ENCODE measurements at regions not wholly inside any gene's neighbourhood (a gene's known extent, or its start where the extent isn't known, plus 50 kb on each side); places are given as distances from the start of the nearest gene placed in this dataset.

DNA sequence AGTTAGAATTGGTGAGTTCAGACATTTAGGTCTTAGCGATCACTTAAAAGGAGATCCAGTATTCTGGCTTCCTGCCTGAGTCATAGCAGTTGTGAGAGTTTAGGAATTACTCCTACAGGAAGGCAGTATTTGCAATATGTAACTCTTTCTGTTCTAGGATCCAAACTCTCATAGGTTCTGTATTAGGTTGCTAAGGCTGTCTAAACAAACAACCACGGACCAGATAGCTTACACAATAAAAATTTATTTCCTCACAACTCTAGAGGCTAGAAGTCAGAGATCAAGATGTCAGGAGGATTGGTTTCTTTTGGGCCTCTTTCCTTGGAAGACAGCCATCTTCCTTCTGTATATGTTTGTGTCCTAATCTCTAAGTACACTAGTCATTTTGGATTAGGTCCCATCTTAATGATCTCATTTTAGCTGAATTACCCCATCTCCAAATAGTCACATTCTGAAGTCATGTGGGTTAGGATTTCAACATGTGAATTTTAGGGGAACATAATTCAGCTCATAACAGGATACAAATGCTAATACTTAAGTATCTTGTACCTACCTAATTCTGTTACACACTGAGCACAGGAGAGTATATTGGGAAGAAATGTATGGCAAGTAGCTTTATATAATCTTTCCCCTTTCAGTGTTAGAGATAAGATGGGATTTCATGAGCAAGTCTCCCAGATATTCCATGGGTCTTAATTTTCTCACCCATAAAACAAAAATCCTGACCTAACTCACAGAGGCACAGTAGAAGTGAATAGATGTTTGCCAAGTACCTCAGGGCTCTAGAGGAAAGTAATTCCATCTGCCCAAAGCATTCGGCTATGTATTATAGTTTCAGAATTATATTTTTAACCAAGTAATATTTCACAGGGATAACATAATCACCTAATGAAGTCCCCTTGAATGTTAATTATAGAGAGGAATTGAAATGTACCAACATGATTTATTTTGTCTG, 144.4 kb downstream of the PTBP2 start:
- H3K27me3 ChIP-seq (replicated peaks; ENCODE audit: insufficient read depth), result no peaks in the 10 kb centered on the region
- DNase-seq (ENCODE audit: low spot score), result no peak
- peak; percentile 81 for ATAC-seq (ENCODE audit: insufficient number of reproducible peaks, low FRiP score, low read depth)

DNA sequence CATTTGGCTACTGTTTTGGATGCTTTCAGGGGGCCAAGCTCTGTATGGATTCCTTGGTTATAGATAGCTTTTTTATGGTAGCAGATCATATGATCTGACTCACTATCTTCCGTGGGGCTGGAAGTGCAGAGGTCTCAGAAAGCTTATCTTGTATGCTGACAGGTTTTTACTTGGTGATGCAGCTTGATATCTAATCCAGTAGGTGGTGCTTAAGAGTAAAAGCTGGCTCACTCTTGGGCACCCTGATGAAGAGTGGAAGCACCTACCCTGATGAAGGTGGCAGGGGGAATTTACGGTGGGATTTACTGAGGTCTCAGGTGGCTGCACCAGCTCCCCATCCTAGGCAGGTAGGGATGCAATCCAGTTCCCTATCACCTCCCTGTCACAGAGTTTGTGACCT, 151.2 kb downstream of the PTBP2 start:
- TF ChIP-seq, protein P1, sequence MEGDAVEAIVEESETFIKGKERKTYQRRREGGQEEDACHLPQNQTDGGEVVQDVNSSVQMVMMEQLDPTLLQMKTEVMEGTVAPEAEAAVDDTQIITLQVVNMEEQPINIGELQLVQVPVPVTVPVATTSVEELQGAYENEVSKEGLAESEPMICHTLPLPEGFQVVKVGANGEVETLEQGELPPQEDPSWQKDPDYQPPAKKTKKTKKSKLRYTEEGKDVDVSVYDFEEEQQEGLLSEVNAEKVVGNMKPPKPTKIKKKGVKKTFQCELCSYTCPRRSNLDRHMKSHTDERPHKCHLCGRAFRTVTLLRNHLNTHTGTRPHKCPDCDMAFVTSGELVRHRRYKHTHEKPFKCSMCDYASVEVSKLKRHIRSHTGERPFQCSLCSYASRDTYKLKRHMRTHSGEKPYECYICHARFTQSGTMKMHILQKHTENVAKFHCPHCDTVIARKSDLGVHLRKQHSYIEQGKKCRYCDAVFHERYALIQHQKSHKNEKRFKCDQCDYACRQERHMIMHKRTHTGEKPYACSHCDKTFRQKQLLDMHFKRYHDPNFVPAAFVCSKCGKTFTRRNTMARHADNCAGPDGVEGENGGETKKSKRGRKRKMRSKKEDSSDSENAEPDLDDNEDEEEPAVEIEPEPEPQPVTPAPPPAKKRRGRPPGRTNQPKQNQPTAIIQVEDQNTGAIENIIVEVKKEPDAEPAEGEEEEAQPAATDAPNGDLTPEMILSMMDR (IDR thresholded peaks at IDR 0.05), result no peak
- ATAC-seq (ENCODE audit: insufficient number of reproducible peaks, low FRiP score, low read depth) (no peak), DNase-seq (ENCODE audit: low spot score) (no peak)
- no peaks in the 10 kb centered on the region for H3K4me1 ChIP-seq (ENCODE audit: control insufficient read depth in 1 of 2, low read depth in 2 of 2)
- H3K36me3 ChIP-seq, result no peaks in the 10 kb centered on the region
- no peak overlapping the region for H3K27ac ChIP-seq
- no peaks in the 10 kb centered on the region for H3K27me3 ChIP-seq (replicated peaks; ENCODE audit: insufficient read depth)
- peaks cover 10% of the 10 kb centered on the region for H3K9me3 ChIP-seq
- H3K4me3 ChIP-seq, result no peak overlapping the region

More for the DNA sequence above, 144.4 kb downstream of the PTBP2 start:
- H3K4me1 ChIP-seq (ENCODE audit: control insufficient read depth in 1 of 2, low read depth in 2 of 2), result peaks cover 6 to 11% of the 10 kb centered on the region in 2 donors
- no peaks in the 10 kb centered on the region for H3K36me3 ChIP-seq
- no peak overlapping the region for H3K27ac ChIP-seq
- TF ChIP-seq, protein P1 (IDR thresholded peaks at IDR 0.05), result no peak
- H3K9me3 ChIP-seq, result no peaks in the 10 kb centered on the region
- no peak overlapping the region for H3K4me3 ChIP-seq

DNA sequence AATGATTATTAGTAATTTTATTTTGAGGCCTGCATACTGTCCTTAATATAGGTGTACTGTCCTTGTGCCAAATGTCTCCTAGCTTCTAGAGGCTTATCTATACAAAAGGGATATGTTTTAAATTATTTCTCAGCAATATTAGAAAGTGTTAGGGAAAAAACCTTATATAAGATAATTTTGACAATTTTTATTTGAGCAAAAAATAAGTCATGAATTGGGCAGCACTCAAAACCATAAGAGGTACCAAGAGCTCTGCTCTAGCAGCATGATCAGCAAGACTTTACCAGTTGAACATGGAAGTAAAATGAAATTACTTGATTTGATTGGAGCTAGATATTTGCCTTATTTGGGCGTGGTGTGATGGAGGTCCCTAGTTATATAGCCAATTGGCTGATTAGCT, 157.1 kb downstream of the PTBP2 start:
- Histone ChIP-seq H3K27ac (no peak overlapping the region), H3K27me3 (replicated peaks; ENCODE audit: insufficient read depth) (no peaks in the 10 kb centered on the region), H3K36me3 (no peaks in the 10 kb centered on the region), H3K4me1 (ENCODE audit: control insufficient read depth in 1 of 2, low read depth in 2 of 2) (no peaks in the 10 kb centered on the region), H3K9me3 (peaks cover 6% of the 10 kb centered on the region), H3K4me3 (no peak overlapping the region)
- TF ChIP-seq, protein P1 (IDR thresholded peaks at IDR 0.05), result no peak
- DNase-seq (ENCODE audit: low spot score), result no peak
- no peak for ATAC-seq (ENCODE audit: insufficient number of reproducible peaks, low FRiP score, low read depth)

DNA sequence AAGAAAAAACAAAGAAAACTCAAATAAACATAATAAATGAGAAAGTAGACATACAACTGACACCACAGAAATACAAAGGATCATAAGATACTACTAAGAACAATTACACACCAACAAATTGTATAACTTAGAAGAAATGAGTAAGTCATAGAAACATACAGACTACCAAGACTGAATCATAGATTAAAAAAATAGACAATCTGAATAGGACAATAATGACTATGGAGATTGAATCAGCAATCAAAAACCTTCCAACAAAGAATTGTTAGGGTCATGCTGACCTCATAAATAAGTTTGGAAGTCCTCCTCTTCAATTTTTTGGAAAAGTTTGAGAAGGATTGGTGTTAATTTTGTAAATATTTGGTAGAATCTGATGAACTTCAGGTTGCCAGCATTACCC, 159.0 kb downstream of the PTBP2 start:
- TF ChIP-seq, protein P1 (IDR thresholded peaks at IDR 0.05), result no peak
- Histone ChIP-seq H3K9me3 (peaks cover 6% of the 10 kb centered on the region), H3K4me1 (ENCODE audit: control insufficient read depth in 1 of 2, low read depth in 2 of 2) (no peaks in the 10 kb centered on the region), H3K4me3 (no peak overlapping the region), H3K27ac (no peak overlapping the region), H3K27me3 (replicated peaks; ENCODE audit: insufficient read depth) (no peaks in the 10 kb centered on the region), H3K36me3 (no peaks in the 10 kb centered on the region)
- DNase-seq (ENCODE audit: low spot score) (no peak), ATAC-seq (ENCODE audit: insufficient number of reproducible peaks, low FRiP score, low read depth) (no peak)

DNA sequence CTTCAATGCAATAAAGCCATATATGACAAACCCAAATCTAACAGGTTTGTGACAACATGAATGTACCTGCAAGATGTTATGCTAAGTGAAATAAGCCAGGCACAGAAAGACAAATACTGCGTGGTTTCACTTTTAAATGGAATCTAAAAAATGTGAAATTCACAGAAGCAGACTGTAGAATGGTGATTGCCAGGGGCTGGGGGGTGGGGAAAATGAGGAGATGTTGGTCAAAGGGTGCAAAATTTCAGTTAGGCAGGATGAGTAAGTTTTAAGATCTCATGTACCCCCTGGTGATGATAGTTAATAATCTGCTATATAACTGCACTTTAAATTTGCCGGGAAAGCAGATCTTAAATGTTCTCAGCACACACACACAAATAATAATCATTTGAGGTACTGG, 160.5 kb downstream of the PTBP2 start:
- ATAC-seq (ENCODE audit: insufficient number of reproducible peaks, low FRiP score, low read depth), result no peak
- H3K9me3 ChIP-seq, result peaks cover 6% of the 10 kb centered on the region
- H3K4me3 ChIP-seq, result no peak overlapping the region
- DNase-seq (ENCODE audit: low spot score), result no peak
- no peak overlapping the region for H3K27ac ChIP-seq
- no peaks in the 10 kb centered on the region for H3K4me1 ChIP-seq (ENCODE audit: control insufficient read depth in 1 of 2, low read depth in 2 of 2)
- no peaks in the 10 kb centered on the region for H3K27me3 ChIP-seq (replicated peaks; ENCODE audit: insufficient read depth)
- H3K36me3 ChIP-seq, result no peaks in the 10 kb centered on the region
- TF ChIP-seq, protein P1 (IDR thresholded peaks at IDR 0.05), result no peak

All from thoracic aorta (tissue), 2 donors.